ENCODE measurements at regions not wholly inside any gene's neighbourhood (a gene's known extent, or its start where the extent isn't known, plus 50 kb on each side); places are given as distances from the start of the nearest gene placed in this dataset.

DNA sequence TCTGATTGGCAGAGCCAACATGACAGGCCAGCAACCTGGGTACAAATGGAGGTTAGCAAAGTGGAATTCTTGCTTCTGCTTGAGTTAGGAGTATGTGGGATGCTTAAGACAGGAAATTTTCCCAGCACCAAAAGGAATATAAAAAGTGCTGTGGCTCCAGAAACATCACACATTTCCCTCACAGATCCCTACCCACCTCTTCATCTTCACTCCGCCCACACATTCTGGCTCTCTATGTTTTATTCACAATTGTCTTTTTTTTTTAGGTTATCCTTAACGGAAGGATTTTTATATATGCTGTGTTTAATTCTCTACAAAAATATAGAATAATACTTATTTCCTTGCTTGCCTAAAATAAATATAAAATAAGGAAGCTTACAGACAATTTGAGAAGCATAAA lies 563.3 kb upstream of the HS3ST5 start:
- Histone ChIP-seq H2BK120ac (replicated peaks; ENCODE audit: low read depth, low read length) (no peak overlapping the region), H3K36me3 (ENCODE audit: control insufficient read depth in 2 of 4, insufficient read depth in 4 of 4, low read length in 3 of 4) (no peaks in the 10 kb centered on the region), H3K79me1 (ENCODE audit: low read depth, low read length) (no peaks in the 10 kb centered on the region), H3K18ac (ENCODE audit: extremely low read depth, low read length) (no peak overlapping the region), H4K91ac (replicated peaks; ENCODE audit: insufficient read length, low read length) (no peak overlapping the region), H3K56ac (replicated peaks; ENCODE audit: insufficient read length, low read depth, low read length) (no peak overlapping the region), H2BK15ac (ENCODE audit: low read length) (no peak overlapping the region), H4K8ac (ENCODE audit: extremely low read depth, insufficient read depth, low read length) (no peak overlapping the region), H3K27me3 (replicated peaks in 1 of 4; ENCODE audit: control insufficient read depth in 3 of 4, extremely low read depth in 1 of 4, insufficient read depth in 3 of 4, low read length in 3 of 4) (no peaks in the 10 kb centered on the region), H3K14ac (ENCODE audit: insufficient read length) (no peak overlapping the region), H4K20me1 (replicated peaks in 1 of 2; ENCODE audit: control insufficient read depth in 1 of 2, insufficient read depth in 2 of 2, low read length in 2 of 2) (no peaks in the 10 kb centered on the region), H2BK20ac (ENCODE audit: low read length) (no peak overlapping the region), H2BK12ac (ENCODE audit: low read depth, low read length) (no peak overlapping the region), H2AK5ac (ENCODE audit: low read depth, low read length) (no peak overlapping the region), H3K4me1 (replicated peaks in 1 of 4; ENCODE audit: control insufficient read depth in 3 of 4, insufficient read depth in 4 of 4, low read length in 3 of 4) (no peaks in the 10 kb centered on the region), H3K9ac (replicated peaks in 1 of 4; ENCODE audit: extremely low read depth in 1 of 4, low read depth in 3 of 4, low read length in 3 of 4) (no peak overlapping the region), H3K4me2 (ENCODE audit: insufficient read depth in 1 of 2, low read depth in 2 of 2, low read length in 2 of 2) (no peak overlapping the region), H3K79me2 (ENCODE audit: control insufficient read depth in 1 of 2, insufficient read depth in 2 of 2, low read length in 2 of 2) (no peaks in the 10 kb centered on the region), H2AFZ (ENCODE audit: low read length) (no peak overlapping the region), H3K9me3 (ENCODE audit: insufficient read depth in 2 of 2, low read depth in 1 of 2, low read length in 1 of 2) (no peaks in the 10 kb centered on the region), H3K4ac (replicated peaks; ENCODE audit: insufficient read length, low read depth, low read length) (no peak overlapping the region), H3K23me2 (ENCODE audit: low read depth, low read length) (no peaks in the 10 kb centered on the region), H2BK5ac (ENCODE audit: low read depth, low read length) (no peak overlapping the region), H3K4me3 (ENCODE audit: extremely low read depth in 1 of 4, insufficient read depth in 2 of 4, low read depth in 3 of 4, low read length in 4 of 4) (no peak overlapping the region), H4K5ac (ENCODE audit: insufficient read length, low read depth, low read length) (no peak overlapping the region), H3K27ac (ENCODE audit: low read depth, low read length) (no peak overlapping the region), H3K23ac (ENCODE audit: insufficient read length) (no peak overlapping the region)
- CTCF ChIA-PET (ENCODE audit: partially characterized antibody), result interaction anchor here (0.6 kb wide), 1 partner anchor 35 kb away, joined by 3 read pairs; no protein-coding TSS in a partner anchor
- POLR2A ChIA-PET (ENCODE audit: partially characterized antibody), result no interaction called here
- TF ChIP-seq SP2 (IDR thresholded peaks at IDR 0.05; ENCODE audit: low read length), result no peak
- TF ChIP-seq POLR2A (IDR thresholded peaks at IDR 0.05; ENCODE audit: control extremely low read depth in 1 of 2, low read depth in 2 of 2, low read length in 2 of 2), result no peak
- no peak for TF ChIP-seq NRF1 (IDR thresholded peaks at IDR 0.05; ENCODE audit: low read depth, low read length)
- TF ChIP-seq, protein P1, sequence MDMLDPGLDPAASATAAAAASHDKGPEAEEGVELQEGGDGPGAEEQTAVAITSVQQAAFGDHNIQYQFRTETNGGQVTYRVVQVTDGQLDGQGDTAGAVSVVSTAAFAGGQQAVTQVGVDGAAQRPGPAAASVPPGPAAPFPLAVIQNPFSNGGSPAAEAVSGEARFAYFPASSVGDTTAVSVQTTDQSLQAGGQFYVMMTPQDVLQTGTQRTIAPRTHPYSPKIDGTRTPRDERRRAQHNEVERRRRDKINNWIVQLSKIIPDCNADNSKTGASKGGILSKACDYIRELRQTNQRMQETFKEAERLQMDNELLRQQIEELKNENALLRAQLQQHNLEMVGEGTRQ (IDR thresholded peaks at IDR 0.05; ENCODE audit: low read length), result no peak
- no peak for TF ChIP-seq JUN (IDR thresholded peaks at IDR 0.05; ENCODE audit: low read depth, low read length)
- TF ChIP-seq JUND (IDR thresholded peaks at IDR 0.05; ENCODE audit: low read length), result no peak
- no peak for TF ChIP-seq BACH1 (IDR thresholded peaks at IDR 0.05; ENCODE audit: low read length)
- TF ChIP-seq GABPA (IDR thresholded peaks at IDR 0.05; ENCODE audit: borderline replicate concordance, insufficient read depth, low read length), result no peak
- no peak for TF ChIP-seq RFX5 (IDR thresholded peaks at IDR 0.05; ENCODE audit: borderline replicate concordance, low read depth, low read length)
- no peak for TF ChIP-seq SIX5 (IDR thresholded peaks at IDR 0.05; ENCODE audit: low read depth, low read length)
- 83% methylated on average over 2 of the region's 2 CpGs; no CpG with 5 or more reads in 1 of the 2 experiments for WGBS, 2 experiments (ENCODE audit: extremely low coverage in 1 of 2, insufficient coverage in 1 of 2, insufficient read length in 1 of 2, insufficient replicate concordance in 2 of 2, low coverage in 1 of 2, low lambda C conversion rate in 2 of 2, missing lambda C conversion rate in 1 of 2)
- FAIRE-seq (no peak), DNase-seq (ENCODE audit: low read depth in 1 of 2, low spot score in 2 of 2) (no peak)
